ENCODE measurements at regions not wholly inside any gene's neighbourhood (a gene's known extent, or its start where the extent isn't known, plus 50 kb on each side); places are given as distances from the start of the nearest gene placed in this dataset.

- CTCF ChIA-PET: no interaction called here
- POLR2A ChIA-PET (ENCODE audit: unreplicated experiment): no interaction called here
- Histone ChIP-seq H3F3A (ENCODE audit: low read length, unreplicated experiment) (no peaks in the 10 kb centered on the region), H3K9me2 (replicated peaks; ENCODE audit: low read length) (no peaks in the 10 kb centered on the region), H3K27me3 (ENCODE audit: low read length) (no peaks in the 10 kb centered on the region), H3K9me3 (ENCODE audit: low read length) (peaks cover 6% of the 10 kb centered on the region; the same call in 1 of the 2 replicates), H3K4me2 (ENCODE audit: low read length) (no peak overlapping the region), H3K4me3 (ENCODE audit: low read length) (no peak overlapping the region), H4K20me1 (ENCODE audit: low read length) (no peaks in the 10 kb centered on the region), H3K27ac (ENCODE audit: low read length) (no peak overlapping the region), H3K9ac (ENCODE audit: low read length) (no peak overlapping the region), H3K36me3 (ENCODE audit: low read depth, low read length) (no peaks in the 10 kb centered on the region), H3K4me1 (ENCODE audit: insufficient read depth, low read length) (no peaks in the 10 kb centered on the region), H2AFZ (ENCODE audit: low read length) (no peak overlapping the region), H3K79me2 (ENCODE audit: low read length) (no peaks in the 10 kb centered on the region)
- DNase-seq: no peak
- TF ChIP-seq CTCF (conservative IDR thresholded peaks at IDR 0.05; ENCODE audit: low read depth, low read length) (no peak), EZH2phosphoT487 (IDR thresholded peaks at IDR 0.05; ENCODE audit: borderline replicate concordance, low read length) (no peak), EZH2 (IDR thresholded peaks at IDR 0.05; ENCODE audit: low read length, unreplicated experiment) (no peak)
- intact Hi-C loops (cut with micrococcal nuclease): no loop called here
- no peak for ATAC-seq
- BruUV-seq (replicated peaks): no TSS peak
These were observed 477.2 kb downstream of the ICE1 start for GRCh38 chr5:5899716-5900115.

DNA sequence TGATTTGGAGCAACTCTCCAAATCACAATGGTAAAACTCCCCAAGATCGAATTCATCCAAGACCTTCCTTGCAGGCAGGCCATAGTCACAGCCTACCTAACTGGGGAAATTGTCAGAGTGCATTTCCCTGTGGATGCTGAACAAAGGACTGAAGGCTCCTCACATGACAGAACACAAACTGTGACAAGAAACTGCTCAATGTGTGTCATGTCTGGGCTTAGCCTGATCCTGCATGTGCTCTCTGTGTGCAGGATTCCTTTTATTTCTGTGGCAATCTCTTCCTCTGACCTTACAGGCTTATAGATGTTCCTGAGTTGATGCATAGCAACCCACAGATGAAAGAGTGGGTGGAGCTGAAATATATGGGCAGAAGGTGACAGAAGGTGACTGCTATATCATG is 465.8 kb downstream of the ICE1 start:
- H3K4me3 ChIP-seq (ENCODE audit: low read length): no peak overlapping the region
- ATAC-seq (no peak), DNase-seq (no peak)
- H4K20me1 ChIP-seq (ENCODE audit: low read length): no peaks in the 10 kb centered on the region
- ChIA-PET POLR2A (ENCODE audit: unreplicated experiment) (no interaction called here), CTCF (no interaction called here)
- H3K27me3 ChIP-seq (ENCODE audit: low read length): no peaks in the 10 kb centered on the region
- no peaks in the 10 kb centered on the region for H3K9me3 ChIP-seq (ENCODE audit: low read length)
- H3F3A ChIP-seq (ENCODE audit: low read length, unreplicated experiment): no peaks in the 10 kb centered on the region
- no peak overlapping the region for H2AFZ ChIP-seq (ENCODE audit: low read length)
- H3K4me2 ChIP-seq (ENCODE audit: low read length): no peak overlapping the region
- peaks cover 12% of the 10 kb centered on the region for H3K4me1 ChIP-seq (ENCODE audit: insufficient read depth, low read length)
- H3K9me2 ChIP-seq (replicated peaks; ENCODE audit: low read length): no peaks in the 10 kb centered on the region
- no peaks in the 10 kb centered on the region for H3K79me2 ChIP-seq (ENCODE audit: low read length)
- H3K9ac ChIP-seq (ENCODE audit: low read length): no peak overlapping the region
- no TSS peak for BruUV-seq (replicated peaks)
- H3K36me3 ChIP-seq (ENCODE audit: low read depth, low read length): no peaks in the 10 kb centered on the region
- intact Hi-C loops (cut with micrococcal nuclease): no loop called here
- H3K27ac ChIP-seq (ENCODE audit: low read length): no peak overlapping the region
- TF ChIP-seq CTCF (conservative IDR thresholded peaks at IDR 0.05; ENCODE audit: low read depth, low read length) (no peak), EZH2 (IDR thresholded peaks at IDR 0.05; ENCODE audit: low read length, unreplicated experiment) (no peak), EZH2phosphoT487 (IDR thresholded peaks at IDR 0.05; ENCODE audit: borderline replicate concordance, low read length) (no peak)

GRCh38 chr5:5887833-5888232 is 465.4 kb downstream of the ICE1 start:
- H3K9me2 ChIP-seq (replicated peaks; ENCODE audit: low read length): no peaks in the 10 kb centered on the region
- peaks cover 12% of the 10 kb centered on the region for H3K4me1 ChIP-seq (ENCODE audit: insufficient read depth, low read length)
- DNase-seq (no peak), ATAC-seq (no peak)
- intact Hi-C loops (cut with micrococcal nuclease): no loop called here
- no peaks in the 10 kb centered on the region for H3F3A ChIP-seq (ENCODE audit: low read length, unreplicated experiment)
- H3K79me2 ChIP-seq (ENCODE audit: low read length): no peaks in the 10 kb centered on the region
- H3K36me3 ChIP-seq (ENCODE audit: low read depth, low read length): no peaks in the 10 kb centered on the region
- ChIA-PET CTCF (no interaction called here), POLR2A (ENCODE audit: unreplicated experiment) (no interaction called here)
- H4K20me1 ChIP-seq (ENCODE audit: low read length): no peaks in the 10 kb centered on the region
- no peaks in the 10 kb centered on the region for H3K27me3 ChIP-seq (ENCODE audit: low read length)
- H3K9me3 ChIP-seq (ENCODE audit: low read length): no peaks in the 10 kb centered on the region
- BruUV-seq (replicated peaks): no TSS peak
- H2AFZ ChIP-seq (ENCODE audit: low read length): no peak overlapping the region
- no peak overlapping the region for H3K9ac ChIP-seq (ENCODE audit: low read length)
- H3K4me3 ChIP-seq (ENCODE audit: low read length): no peak overlapping the region
- H3K4me2 ChIP-seq (ENCODE audit: low read length): no peak overlapping the region
- TF ChIP-seq CTCF (conservative IDR thresholded peaks at IDR 0.05; ENCODE audit: low read depth, low read length) (no peak), EZH2 (IDR thresholded peaks at IDR 0.05; ENCODE audit: low read length, unreplicated experiment) (no peak), EZH2phosphoT487 (IDR thresholded peaks at IDR 0.05; ENCODE audit: borderline replicate concordance, low read length) (no peak)
- H3K27ac ChIP-seq (ENCODE audit: low read length): no peak overlapping the region

Data from PC-3 (cell line).